Gastroesophageal sphincter (tissue), 3 donors: ENCODE measurements at regions not wholly inside any gene's neighbourhood (a gene's known extent, or its start where the extent isn't known, plus 50 kb on each side); places are given as distances from the start of the nearest gene placed in this dataset.

Source experiments
- CTCF ChIP-seq, 4 experiments: fragments of 200-600 bp in 2 of 4; fragments of 450-650 bp in 2 of 4; sonication (generic) in 1 of 4; IDR thresholded peaks; one replicate each; pipeline ENCODE4 v1.5.1; 2017 to 2019; ENCODE audit warnings: antibody characterized with exemption in 4 of 4, mild to moderate bottlenecking in 2 of 4, moderate library complexity in 2 of 4
- EP300 ChIP-seq: sonication (generic); formaldehyde crosslinking; IDR thresholded peaks from one replicate; pipeline ENCODE4 v1.6.1; 2017; ENCODE audit warnings: antibody characterized with exemption, mild to moderate bottlenecking
- POLR2A ChIP-seq, 2 donors: fragments of 450-650 bp; IDR thresholded peaks; one replicate each; pipeline ENCODE4 v1.6.1; 2017; ENCODE audit warnings: antibody characterized with exemption in 2 of 2, mild to moderate bottlenecking in 2 of 2, moderate library complexity in 1 of 2
- POLR2AphosphoS5 ChIP-seq: sonication (generic); formaldehyde crosslinking; IDR thresholded peaks from one replicate; pipeline ENCODE4 v1.6.1; 2017; ENCODE audit warnings: antibody characterized with exemption

GRCh38 chr6:21780141-21780540 lies 186.6 kb downstream of the SOX4 start:
- no peak for TF ChIP-seq CTCF (IDR thresholded peaks at IDR 0.05)
- TF ChIP-seq POLR2AphosphoS5: no peak
- TF ChIP-seq EP300: no peak
- TF ChIP-seq POLR2A (IDR thresholded peaks at IDR 0.05): no peak
